ENCODE measurements at regions not wholly inside any gene's neighbourhood (a gene's known extent, or its start where the extent isn't known, plus 50 kb on each side); places are given as distances from the start of the nearest gene placed in this dataset.
"Not testable (repeated sequence)": the region's sequence is repeated elsewhere in the genome, so short reads cannot be mapped to it uniquely, and the experiment has no call there.

- not testable (repeated sequence) for DNase-seq
These were observed 308.1 kb upstream of the B3GAT1 start for GRCh38 chr11:134719940-134720690.

- DNase-seq = no peak
These were observed 307.4 kb upstream of the B3GAT1 start for GRCh38 chr11:134719397-134719796.

DNA sequence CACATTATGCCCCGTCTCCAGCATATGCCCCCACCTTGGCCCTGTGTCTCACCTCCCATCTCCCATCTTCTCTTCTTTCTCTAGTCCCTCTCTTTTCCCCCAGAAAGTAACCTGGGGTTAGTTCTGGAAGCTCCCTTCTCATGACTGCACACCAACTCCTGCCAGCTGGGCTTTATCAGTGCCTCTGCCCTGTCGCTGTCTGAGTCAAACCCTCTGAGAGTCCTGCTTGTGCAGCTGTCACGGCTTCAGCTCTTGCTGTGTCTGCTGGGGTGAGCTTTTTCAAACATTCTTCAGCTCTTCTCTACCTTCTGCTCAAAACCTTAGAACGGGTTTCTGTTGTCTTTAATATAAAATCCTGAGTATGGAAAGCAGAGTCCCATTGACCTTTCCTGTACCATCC is 304.5 kb upstream of the B3GAT1 start:
- no peak for DNase-seq

DNA sequence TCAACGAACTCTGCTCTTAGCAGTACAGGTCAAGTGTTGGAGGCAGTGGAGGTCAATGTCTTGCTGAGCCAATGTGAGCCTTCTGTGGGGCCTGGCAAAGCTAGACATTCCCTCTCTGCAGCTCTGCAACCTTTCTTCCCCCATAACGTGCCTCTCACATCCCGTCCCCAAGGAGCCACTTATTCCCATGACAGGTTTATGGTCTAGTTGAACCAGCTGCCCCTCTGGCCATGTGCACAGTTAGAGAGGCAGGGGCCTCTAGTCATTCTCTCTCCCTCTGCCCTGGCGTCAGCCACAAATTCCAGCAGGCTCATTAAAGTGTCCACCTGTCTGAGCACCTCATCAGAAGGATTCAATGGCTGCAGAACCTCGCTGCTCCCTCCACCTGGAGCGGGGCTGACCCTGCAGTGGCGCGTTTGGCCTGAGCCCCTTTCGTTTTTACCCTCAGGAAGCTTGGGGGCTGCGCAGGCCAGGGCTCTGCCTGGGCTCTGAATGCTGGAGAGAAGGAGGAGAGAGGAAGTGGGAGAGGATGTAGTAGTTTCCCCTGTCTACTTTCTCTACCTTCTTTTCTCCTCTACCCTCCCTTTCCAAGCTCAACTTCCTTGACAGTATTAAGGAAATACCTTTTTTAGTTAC is 302.1 kb upstream of the B3GAT1 start:
- no peak for DNase-seq

DNA sequence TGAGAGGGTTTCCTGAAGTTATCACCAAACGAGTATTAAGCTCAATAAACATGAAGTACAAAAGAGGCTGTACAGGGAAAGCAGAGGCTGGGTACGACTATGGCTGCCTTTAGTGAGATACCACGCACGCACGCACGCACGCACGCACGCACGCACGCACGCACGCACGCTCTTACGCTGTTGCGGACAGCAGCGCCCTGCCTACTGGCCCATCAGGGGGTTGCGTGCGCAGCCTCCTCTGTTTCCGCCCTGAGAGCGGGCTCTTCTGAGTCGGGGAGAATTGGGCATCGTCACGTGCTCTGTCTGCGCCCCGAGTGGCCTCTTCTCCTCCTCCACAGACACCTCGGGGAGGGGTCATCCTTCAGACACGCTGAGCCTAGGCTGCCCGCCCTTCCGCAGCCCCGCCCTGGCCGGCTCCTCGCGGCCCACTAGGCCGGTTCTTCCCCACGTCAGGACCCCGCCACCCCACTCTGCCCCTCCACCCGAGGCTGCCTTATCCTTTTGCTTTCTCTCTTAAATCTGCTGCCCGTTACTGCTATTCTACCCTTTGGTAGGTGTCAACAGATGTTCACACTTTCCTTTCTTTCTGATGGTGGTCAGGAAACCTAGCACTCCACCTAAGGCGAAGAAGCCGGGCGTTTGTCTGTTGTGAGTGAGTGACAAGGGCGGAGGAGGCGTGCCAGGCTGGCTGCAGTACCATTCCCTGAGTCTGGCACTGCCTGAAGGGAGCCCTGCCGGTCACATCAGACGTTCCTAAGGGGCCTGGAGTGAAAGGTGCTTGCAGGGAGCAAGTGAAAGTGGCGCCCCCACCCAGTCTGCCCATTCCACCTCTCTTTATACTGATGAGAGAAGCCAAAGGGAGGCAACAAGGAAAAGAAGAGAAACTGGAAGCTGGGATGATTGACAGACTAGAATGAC is 300.4 kb upstream of the B3GAT1 start:
- no peak for DNase-seq

DNA sequence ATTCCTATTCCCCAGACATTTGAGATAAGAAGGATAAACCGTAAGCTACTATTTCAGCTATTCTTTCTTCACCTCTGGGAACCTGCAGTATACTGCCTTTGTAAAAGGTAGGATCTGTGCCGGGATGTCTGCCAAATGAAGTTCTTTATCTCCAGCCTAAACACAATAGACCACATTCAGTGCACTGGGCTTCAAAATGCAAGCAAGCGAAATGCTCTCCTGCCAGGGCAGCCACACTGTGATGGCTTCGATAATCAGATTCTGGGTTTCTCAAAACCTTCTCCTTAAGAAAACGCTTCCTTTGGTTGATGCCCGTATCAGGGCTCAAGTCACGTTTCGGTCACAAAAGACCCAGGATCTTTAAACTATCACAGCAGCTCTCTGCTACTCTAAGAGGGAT is 299.5 kb upstream of the B3GAT1 start:
- no peak for DNase-seq

- DNase-seq = no peak
These were observed 298.9 kb upstream of the B3GAT1 start for GRCh38 chr11:134710861-134711407.

DNA sequence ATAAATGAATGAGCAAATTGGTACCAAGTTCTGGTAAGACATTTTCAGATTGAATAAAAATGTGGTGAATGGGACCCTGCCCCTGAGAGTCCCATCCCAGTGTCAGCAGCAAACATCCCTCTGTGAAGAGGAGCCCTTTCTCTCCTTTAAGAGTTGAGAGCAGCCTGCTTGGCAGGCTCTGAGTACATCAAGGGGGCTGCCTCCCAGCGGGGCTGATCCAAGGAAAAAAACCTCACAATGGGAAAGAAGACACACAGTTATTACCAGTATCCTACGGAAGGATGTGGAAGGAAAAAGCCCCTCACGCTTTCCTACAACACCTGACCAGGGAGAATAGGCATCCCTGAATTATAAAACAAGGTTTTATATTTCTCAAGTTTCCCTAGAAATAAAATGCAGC is 293.8 kb upstream of the B3GAT1 start:
- DNase-seq = no peak

DNA sequence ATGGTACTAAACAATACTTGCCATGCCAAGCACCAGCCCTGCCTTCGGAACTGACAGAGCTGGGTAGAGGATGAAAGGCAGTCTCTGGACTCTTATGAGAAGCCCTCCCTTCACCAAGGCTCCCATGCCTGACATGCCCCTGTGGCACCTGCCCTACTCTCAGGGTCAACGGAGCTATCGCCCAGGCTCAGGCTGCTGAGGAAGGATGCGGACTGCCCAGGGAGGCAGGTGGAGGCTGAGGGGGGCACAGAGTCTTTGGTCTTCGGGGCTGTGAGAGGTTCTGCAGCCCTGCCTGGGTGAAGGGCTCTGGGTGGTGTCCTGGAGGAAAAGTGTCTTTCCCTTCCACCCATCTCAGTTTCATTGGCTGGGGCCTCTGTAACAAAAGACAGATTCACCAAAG is 290.8 kb upstream of the B3GAT1 start:
- no peak for DNase-seq

DNA sequence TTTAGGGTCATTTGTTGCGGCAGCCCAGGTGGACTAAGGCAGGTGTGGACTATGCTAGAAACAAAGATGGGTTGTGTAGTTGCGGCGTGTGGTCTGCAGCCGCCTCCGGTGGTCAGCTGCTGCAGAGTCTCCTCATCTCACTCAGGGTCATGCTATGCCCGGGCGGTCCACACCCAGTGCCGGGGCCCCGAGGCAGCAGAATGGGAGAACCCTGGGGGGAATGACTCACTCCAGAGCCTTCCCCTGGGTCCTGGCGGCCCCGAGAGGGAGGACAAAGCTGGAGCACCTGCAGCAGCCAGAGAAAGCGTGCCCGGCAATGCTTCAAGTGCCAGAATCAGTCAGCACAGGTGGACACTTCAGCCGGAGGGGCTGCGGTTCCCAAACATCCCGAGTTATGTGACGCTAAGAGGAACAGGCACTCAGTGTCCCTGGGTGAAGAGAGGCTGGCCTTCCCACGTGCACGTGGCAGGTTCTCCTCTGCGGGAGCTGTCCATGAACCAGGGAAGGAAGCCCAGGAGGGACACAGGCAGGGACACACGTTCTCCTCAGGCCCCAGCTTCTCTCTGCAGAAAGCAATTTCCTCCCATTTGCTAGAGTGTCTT is 289.6 kb upstream of the B3GAT1 start:
- no peak for DNase-seq

DNA sequence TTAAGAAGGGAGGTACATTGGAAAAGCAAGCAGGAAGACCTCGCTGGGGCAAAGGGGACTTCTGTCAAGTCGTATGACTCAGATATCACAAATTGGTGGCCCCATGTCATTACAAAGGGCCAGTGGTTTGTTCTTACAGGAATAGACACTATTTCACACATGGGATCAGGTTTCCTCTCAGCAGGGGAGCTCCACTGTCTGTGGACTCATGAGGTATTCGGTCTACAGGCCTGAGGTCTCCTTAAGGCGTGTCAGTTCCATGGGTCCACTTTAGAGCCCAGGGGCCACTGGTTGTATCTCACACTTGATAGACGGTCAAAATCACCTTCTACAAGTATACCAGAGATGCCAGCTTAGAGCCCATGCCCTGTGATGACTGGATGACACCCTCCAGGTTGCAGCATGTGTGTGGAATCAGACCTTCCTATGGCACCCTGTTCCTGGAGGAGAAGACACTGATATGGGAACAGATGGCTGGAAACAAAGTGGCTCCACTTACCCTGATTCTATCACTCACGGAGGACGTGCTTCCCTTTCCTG is 288.1 kb upstream of the B3GAT1 start:
- DNase-seq = no peak

- no peak for DNase-seq
These were observed 284.4 kb upstream of the B3GAT1 start for GRCh38 chr11:134696455-134696854.

- DNase-seq = no peak
These were observed 279.9 kb upstream of the B3GAT1 start for GRCh38 chr11:134691985-134692384.

- DNase-seq = no peak
These were observed 279.3 kb upstream of the B3GAT1 start for GRCh38 chr11:134691295-134691873.

- no peak for DNase-seq
These were observed 277.8 kb upstream of the B3GAT1 start for GRCh38 chr11:134689886-134690285.

- DNase-seq = no peak
These were observed 275.5 kb upstream of the B3GAT1 start for GRCh38 chr11:134687548-134687947.

DNA sequence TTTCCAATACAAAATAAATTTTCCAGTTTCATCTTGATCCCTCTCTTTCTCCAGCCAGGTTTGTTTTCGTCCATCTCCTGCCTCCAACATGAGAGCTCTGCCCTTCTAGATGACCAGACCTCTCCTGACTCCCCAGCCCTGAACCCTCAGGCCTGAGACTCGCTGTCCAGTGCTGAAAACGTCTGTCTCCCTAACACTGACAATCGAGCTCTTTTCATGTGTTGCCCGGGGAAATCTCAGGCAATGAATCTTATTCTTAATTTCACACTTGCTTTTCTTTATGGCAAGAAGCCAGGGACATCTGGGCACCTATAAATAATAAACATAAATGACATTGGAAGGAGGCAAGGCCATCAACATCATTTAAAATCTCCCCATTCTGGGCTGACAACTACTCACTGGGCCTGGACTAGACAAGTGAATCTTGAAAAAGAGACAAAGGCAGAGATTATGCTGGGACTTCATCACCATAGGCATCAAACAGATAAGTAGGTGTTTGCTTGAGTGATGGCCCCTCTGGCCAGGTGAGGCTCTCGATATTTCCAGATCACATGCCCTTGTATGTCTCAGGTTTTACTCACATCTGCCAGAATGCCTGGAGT is 274.5 kb upstream of the B3GAT1 start:
- DNase-seq = no peak

- DNase-seq = no peak
These were observed 273.8 kb upstream of the B3GAT1 start for GRCh38 chr11:134685793-134686380.

GRCh38 chr11:134684576-134684975 is 272.5 kb upstream of the B3GAT1 start:
- DNase-seq = no peak

DNA sequence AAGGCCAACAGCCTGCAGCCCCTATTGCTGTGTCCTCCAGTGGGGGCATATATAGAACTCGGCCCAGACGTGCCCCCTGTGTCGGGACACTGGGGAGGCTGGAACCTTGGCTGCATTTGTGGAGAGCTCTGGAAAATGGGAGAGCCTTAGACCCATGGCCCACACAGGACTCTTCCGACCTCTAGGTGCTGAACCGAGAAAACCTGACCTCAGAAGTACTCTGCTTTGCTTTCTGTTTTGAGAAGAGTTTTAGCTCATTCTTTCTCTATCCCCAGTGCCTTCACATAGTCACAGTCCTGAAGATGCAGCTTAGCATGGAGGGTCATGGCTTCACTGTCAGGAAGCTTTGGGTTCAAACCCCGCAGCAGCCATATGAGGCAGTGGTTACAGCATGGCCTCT is 271.8 kb upstream of the B3GAT1 start:
- no peak for DNase-seq

- DNase-seq = no peak
These were observed 270.5 kb upstream of the B3GAT1 start for GRCh38 chr11:134682577-134682976.

Data from stimulated activated CD4-positive, alpha-beta T cell treated with anti-CD3 and anti-CD28 coated beads, Interleukin-15, amount 100 ng/mL, for 24 hours (primary cell).